Stimulated activated CD4-positive, alpha-beta T cell treated with anti-CD3 and anti-CD28 coated beads, TNF-alpha, amount 100 ng/mL, for 24 hours (primary cell): ENCODE measurements at regions not wholly inside any gene's neighbourhood (a gene's known extent, or its start where the extent isn't known, plus 50 kb on each side); places are given as distances from the start of the nearest gene placed in this dataset.

ENCODE experiments used
- DNase-seq, 3 experiments: peaks; one replicate each; pipeline ENCODE4 v3.0.0-alpha.2; 2020; ENCODE audit warnings: low read depth in 3 of 3

GRCh38 chr18:37637478-37637850, 71.9 kb upstream of the CELF4 start:
- DNase-seq = no peak

GRCh38 chr18:37636831-37637477, 71.4 kb upstream of the CELF4 start:
- no peak for DNase-seq

GRCh38 chr18:37634516-37634915, 68.9 kb upstream of the CELF4 start:
- DNase-seq = no peak

- DNase-seq = no peak
Measured at GRCh38 chr18:37631422-37631821, 65.8 kb upstream of the CELF4 start.

- no peak for DNase-seq
Measured at GRCh38 chr18:37630334-37630733, 64.7 kb upstream of the CELF4 start.

- no peak for DNase-seq
Measured at GRCh38 chr18:37628470-37629220, 63.0 kb upstream of the CELF4 start.

- DNase-seq = no peak
Measured at GRCh38 chr18:37624318-37624717, 58.7 kb upstream of the CELF4 start.

GRCh38 chr18:37619964-37620363, 54.4 kb upstream of the CELF4 start:
- DNase-seq = no peak

- DNase-seq = no peak
Measured at GRCh38 chr18:37617623-37618022, 52.0 kb upstream of the CELF4 start.
